SU-DHL-6 (cell line): ENCODE measurements at regions not wholly inside any gene's neighbourhood (a gene's known extent, or its start where the extent isn't known, plus 50 kb on each side); places are given as distances from the start of the nearest gene placed in this dataset.

Experiments used
- H2AFZ ChIP-seq: fragments of 200-600 bp; sonication (generic); 2 replicates; pipeline ENCODE4 v1.6.1; 2014; ENCODE audit warnings: low read depth, mild to moderate bottlenecking, moderate library complexity, mixed read lengths, antibody characterized with exemption, low read length; ENCODE audit not compliant: severe bottlenecking
- H3F3A ChIP-seq: fragments of 200-600 bp; shearing (Covaris generic); 2 replicates; pipeline ENCODE4 v1.6.0; 2016; ENCODE audit warnings: antibody characterized with exemption, mild to moderate bottlenecking; ENCODE audit not compliant: insufficient read depth
- H3K27ac ChIP-seq: fragments of 200-600 bp; sonication (generic); 2 replicates; pipeline ENCODE4 v1.5.1; 2016; ENCODE audit warnings: low read depth, mild to moderate bottlenecking, low read length, moderate library complexity, mixed read lengths
- H3K27me3 ChIP-seq: fragments of 200-600 bp; sonication (generic), shearing (Covaris generic); 2 replicates; pipeline ENCODE4 v1.6.0; 2014; ENCODE audit warnings: mild to moderate bottlenecking, low read length
- H3K36me3 ChIP-seq: fragments of 200-600 bp; sonication (generic); 2 replicates; pipeline ENCODE4 v1.6.1; 2014; ENCODE audit warnings: mild to moderate bottlenecking, low read length, mixed read lengths
- H3K4me2 ChIP-seq: fragments of 300-600, 200-600 bp; shearing (Covaris generic), sonication (generic); 2 replicates; pipeline ENCODE4 v1.6.0; 2014; ENCODE audit warnings: low read length, low read depth, mild to moderate bottlenecking; ENCODE audit not compliant: poor library complexity, severe bottlenecking
- H3K4me3 ChIP-seq: fragments of 200-600 bp; sonication (generic); 2 replicates; pipeline ENCODE4 v1.5.1; 2014; ENCODE audit warnings: antibody characterized with exemption, low read length, mild to moderate bottlenecking, mixed read lengths; ENCODE audit not compliant: insufficient read depth, poor library complexity, severe bottlenecking
- H3K79me2 ChIP-seq: fragments of 200-600 bp; sonication (generic); 2 replicates; pipeline ENCODE4 v1.6.1; 2014; ENCODE audit warnings: mild to moderate bottlenecking, low read length, moderate library complexity; ENCODE audit not compliant: insufficient read depth
- H3K9ac ChIP-seq: fragments of 200-600 bp; sonication (generic); 2 replicates; pipeline ENCODE4 v1.7.0; 2014; ENCODE audit warnings: mild to moderate bottlenecking, low read length
- H3K9me2 ChIP-seq: fragments of 200-600 bp; sonication (generic); replicated peaks from 2 replicates; pipeline ENCODE4 v1.6.1; 2014; ENCODE audit warnings: low read length; ENCODE audit not compliant: insufficient read depth
- H3K9me3 ChIP-seq: fragments of 200-600 bp; sonication (generic); 2 replicates; pipeline ENCODE4 v1.6.1; 2014; ENCODE audit warnings: low read length, mixed read lengths; ENCODE audit not compliant: insufficient read depth
- H4K20me1 ChIP-seq: fragments of 200-600 bp; sonication (generic); 2 replicates; pipeline ENCODE4 v1.6.1; 2014; ENCODE audit warnings: low read depth, mild to moderate bottlenecking, antibody characterized with exemption, low read length, moderate library complexity, mixed read lengths
- EZH2phosphoT487 ChIP-seq: fragments of 200-600 bp; sonication (generic), shearing (Covaris generic); conservative IDR thresholded peaks from 2 replicates; pipeline ENCODE4 v1.6.1; 2018; ENCODE audit warnings: mild to moderate bottlenecking, antibody characterized with exemption, low read length, moderate library complexity, mixed read lengths
- TF ChIP-seq, protein P1 (sequence below): fragments of 200-600 bp; sonication (generic); IDR thresholded peaks from one replicate; pipeline ENCODE4 v1.5.1; 2017; ENCODE audit warnings: antibody characterized with exemption, mild to moderate bottlenecking, low read length, moderate library complexity; ENCODE audit not compliant: insufficient read depth, poor library complexity, severe bottlenecking

DNA sequence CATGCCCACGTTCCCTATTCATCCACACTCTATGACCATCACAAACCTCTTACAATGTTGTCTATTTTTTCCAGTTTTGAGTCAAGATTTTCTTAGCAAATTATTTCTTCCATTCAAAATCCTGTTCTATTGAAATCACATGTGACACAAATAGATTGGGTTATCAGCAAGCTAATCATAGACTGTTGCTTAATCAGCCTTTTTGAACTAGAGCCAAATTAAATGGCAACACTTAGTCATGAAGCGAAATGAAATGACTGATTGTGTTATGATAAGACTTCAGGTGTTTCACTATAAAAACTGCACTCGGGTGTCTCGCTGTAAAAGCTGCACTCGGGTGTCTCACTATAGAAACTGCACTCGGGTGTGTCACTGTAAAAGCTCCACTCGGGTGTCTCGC, 890.0 kb upstream of the FRG1 start:
- H4K20me1 ChIP-seq, result no peaks in the 10 kb centered on the region
- peak overlapping the region; percentile 62 for H3K27ac ChIP-seq
- no peaks in the 10 kb centered on the region for H3K79me2 ChIP-seq
- H3F3A ChIP-seq, result no peaks in the 10 kb centered on the region
- TF ChIP-seq, protein P1, sequence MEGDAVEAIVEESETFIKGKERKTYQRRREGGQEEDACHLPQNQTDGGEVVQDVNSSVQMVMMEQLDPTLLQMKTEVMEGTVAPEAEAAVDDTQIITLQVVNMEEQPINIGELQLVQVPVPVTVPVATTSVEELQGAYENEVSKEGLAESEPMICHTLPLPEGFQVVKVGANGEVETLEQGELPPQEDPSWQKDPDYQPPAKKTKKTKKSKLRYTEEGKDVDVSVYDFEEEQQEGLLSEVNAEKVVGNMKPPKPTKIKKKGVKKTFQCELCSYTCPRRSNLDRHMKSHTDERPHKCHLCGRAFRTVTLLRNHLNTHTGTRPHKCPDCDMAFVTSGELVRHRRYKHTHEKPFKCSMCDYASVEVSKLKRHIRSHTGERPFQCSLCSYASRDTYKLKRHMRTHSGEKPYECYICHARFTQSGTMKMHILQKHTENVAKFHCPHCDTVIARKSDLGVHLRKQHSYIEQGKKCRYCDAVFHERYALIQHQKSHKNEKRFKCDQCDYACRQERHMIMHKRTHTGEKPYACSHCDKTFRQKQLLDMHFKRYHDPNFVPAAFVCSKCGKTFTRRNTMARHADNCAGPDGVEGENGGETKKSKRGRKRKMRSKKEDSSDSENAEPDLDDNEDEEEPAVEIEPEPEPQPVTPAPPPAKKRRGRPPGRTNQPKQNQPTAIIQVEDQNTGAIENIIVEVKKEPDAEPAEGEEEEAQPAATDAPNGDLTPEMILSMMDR, result no peak
- TF ChIP-seq EZH2phosphoT487, result no peak
- no peaks in the 10 kb centered on the region for H3K9me3 ChIP-seq
- H2AFZ ChIP-seq, result no peak overlapping the region
- no peaks in the 10 kb centered on the region for H3K27me3 ChIP-seq
- H3K9me2 ChIP-seq, result no peaks in the 10 kb centered on the region
- no peaks in the 10 kb centered on the region for H3K36me3 ChIP-seq
- H3K9ac ChIP-seq, result no peak overlapping the region
- no peak overlapping the region for H3K4me3 ChIP-seq
- peak overlapping the region; percentile 32 for H3K4me2 ChIP-seq

DNA sequence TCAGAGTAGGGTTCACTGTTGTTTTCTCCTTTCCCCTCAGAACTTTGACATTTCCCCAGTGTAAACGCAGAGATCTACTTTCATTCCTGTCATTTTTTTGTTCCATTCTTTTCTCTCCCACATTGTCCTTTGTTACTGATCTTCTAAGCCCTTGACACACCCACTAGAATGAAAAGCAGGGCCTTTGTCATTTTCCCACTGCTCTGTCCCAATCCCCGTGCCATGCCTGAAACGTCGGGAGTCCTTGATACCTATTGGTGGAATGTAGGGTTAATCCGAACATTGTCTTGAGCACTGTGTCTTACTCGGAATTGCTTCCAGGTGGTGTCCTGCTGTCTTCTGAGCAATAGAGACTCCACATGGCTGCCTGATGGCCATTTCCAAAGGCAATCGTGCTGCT, 887.1 kb upstream of the FRG1 start:
- H3K36me3 ChIP-seq, result no peaks in the 10 kb centered on the region
- TF ChIP-seq, protein P1, result no peak
- no peak for TF ChIP-seq EZH2phosphoT487
- no peak overlapping the region for H3K9ac ChIP-seq
- H3F3A ChIP-seq, result no peaks in the 10 kb centered on the region
- H3K27me3 ChIP-seq, result no peaks in the 10 kb centered on the region
- no peak overlapping the region for H3K27ac ChIP-seq
- H3K79me2 ChIP-seq, result no peaks in the 10 kb centered on the region
- no peak overlapping the region for H3K4me3 ChIP-seq
- no peaks in the 10 kb centered on the region for H3K9me3 ChIP-seq
- no peak overlapping the region for H3K4me2 ChIP-seq
- no peaks in the 10 kb centered on the region for H3K9me2 ChIP-seq
- H4K20me1 ChIP-seq, result no peaks in the 10 kb centered on the region
- no peak overlapping the region for H2AFZ ChIP-seq

DNA sequence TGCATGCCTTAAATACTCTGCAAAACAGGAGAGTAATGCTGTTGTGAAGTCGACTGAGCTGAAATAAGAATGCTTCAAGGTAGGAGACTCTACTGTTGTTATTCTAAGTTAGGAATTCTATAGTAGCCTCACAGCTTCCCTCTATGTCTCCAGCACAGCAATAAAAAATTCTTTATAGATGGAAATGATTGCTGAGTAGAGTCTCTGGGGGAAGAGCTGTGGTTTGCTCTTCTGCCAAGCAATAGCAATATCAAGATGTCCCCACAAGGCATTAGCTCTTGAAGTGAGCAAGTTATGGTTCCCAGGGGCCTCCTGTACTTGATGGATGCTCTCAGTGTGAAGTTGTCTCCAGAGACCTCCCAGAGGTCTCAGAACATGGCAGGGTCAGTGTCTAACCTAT, 880.6 kb upstream of the FRG1 start:
- no peaks in the 10 kb centered on the region for H3K36me3 ChIP-seq
- H2AFZ ChIP-seq, result no peak overlapping the region
- H3K9me3 ChIP-seq, result 0 out of 2 replicates have a peak, but pooled peaks cover 3% of the 10 kb centered on the region
- H3K27me3 ChIP-seq, result no peaks in the 10 kb centered on the region
- H3K4me2 ChIP-seq, result no peak overlapping the region
- no peak overlapping the region for H3K4me3 ChIP-seq
- no peak overlapping the region for H3K27ac ChIP-seq
- H3F3A ChIP-seq, result no peaks in the 10 kb centered on the region
- no peaks in the 10 kb centered on the region for H3K79me2 ChIP-seq
- no peaks in the 10 kb centered on the region for H3K9me2 ChIP-seq
- no peaks in the 10 kb centered on the region for H4K20me1 ChIP-seq
- no peak for TF ChIP-seq EZH2phosphoT487
- TF ChIP-seq, protein P1, result no peak
- H3K9ac ChIP-seq, result no peak overlapping the region
